Mesothelial cell of epicardium (in vitro differentiated cells): ENCODE measurements at regions not wholly inside any gene's neighbourhood (a gene's known extent, or its start where the extent isn't known, plus 50 kb on each side); places are given as distances from the start of the nearest gene placed in this dataset.

Source experiments
- DNase-seq, 2 experiments: peaks; one replicate each; pipeline ENCODE4 v3.0.0; 2021; ENCODE audit warnings: low spot score in 2 of 2; ENCODE audit not compliant: unreplicated experiment in 2 of 2
- H3K27ac Mint-ChIP-seq: 2 replicates; pipeline ENCODE4 v1.8.0; 2021; ENCODE audit warnings: mixed read lengths
- H3K27me3 Mint-ChIP-seq: 2 replicates; pipeline ENCODE4 v1.8.0; 2021; ENCODE audit warnings: low read depth, mixed read lengths
- H3K36me3 Mint-ChIP-seq: 2 replicates; pipeline ENCODE4 v1.8.0; 2021; ENCODE audit warnings: mixed read lengths
- H3K4me1 Mint-ChIP-seq: 2 replicates; pipeline ENCODE4 v1.8.0; 2021; ENCODE audit warnings: mixed read lengths
- H3K4me3 Mint-ChIP-seq: 2 replicates; pipeline ENCODE4 v1.8.0; 2021; ENCODE audit warnings: mild to moderate bottlenecking, moderate library complexity, mixed read lengths
- H3K9me3 Mint-ChIP-seq: 2 replicates; pipeline ENCODE4 v1.8.0; 2021; ENCODE audit warnings: mixed read lengths
- TF ChIP-seq, protein P1 (sequence below): fragments of 200-600 bp; sonication (generic); IDR thresholded peaks from one replicate; pipeline ENCODE4 v1.5.0; 2021; ENCODE audit warnings: antibody characterized with exemption; ENCODE audit not compliant: unreplicated experiment

GRCh38 chr2:195313962-195314361 lies 343.1 kb upstream of the SLC39A10 start:
- Mint-ChIP-seq H3K27ac (no peak overlapping the region), H3K36me3 (no peaks in the 10 kb centered on the region), H3K27me3 (peaks cover 7% of the 10 kb centered on the region), H3K4me1 (peaks cover 36% of the 10 kb centered on the region), H3K4me3 (no peak overlapping the region), H3K9me3 (no peaks in the 10 kb centered on the region)
- no peak for DNase-seq
- TF ChIP-seq, protein P1, sequence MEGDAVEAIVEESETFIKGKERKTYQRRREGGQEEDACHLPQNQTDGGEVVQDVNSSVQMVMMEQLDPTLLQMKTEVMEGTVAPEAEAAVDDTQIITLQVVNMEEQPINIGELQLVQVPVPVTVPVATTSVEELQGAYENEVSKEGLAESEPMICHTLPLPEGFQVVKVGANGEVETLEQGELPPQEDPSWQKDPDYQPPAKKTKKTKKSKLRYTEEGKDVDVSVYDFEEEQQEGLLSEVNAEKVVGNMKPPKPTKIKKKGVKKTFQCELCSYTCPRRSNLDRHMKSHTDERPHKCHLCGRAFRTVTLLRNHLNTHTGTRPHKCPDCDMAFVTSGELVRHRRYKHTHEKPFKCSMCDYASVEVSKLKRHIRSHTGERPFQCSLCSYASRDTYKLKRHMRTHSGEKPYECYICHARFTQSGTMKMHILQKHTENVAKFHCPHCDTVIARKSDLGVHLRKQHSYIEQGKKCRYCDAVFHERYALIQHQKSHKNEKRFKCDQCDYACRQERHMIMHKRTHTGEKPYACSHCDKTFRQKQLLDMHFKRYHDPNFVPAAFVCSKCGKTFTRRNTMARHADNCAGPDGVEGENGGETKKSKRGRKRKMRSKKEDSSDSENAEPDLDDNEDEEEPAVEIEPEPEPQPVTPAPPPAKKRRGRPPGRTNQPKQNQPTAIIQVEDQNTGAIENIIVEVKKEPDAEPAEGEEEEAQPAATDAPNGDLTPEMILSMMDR, result no peak

DNA sequence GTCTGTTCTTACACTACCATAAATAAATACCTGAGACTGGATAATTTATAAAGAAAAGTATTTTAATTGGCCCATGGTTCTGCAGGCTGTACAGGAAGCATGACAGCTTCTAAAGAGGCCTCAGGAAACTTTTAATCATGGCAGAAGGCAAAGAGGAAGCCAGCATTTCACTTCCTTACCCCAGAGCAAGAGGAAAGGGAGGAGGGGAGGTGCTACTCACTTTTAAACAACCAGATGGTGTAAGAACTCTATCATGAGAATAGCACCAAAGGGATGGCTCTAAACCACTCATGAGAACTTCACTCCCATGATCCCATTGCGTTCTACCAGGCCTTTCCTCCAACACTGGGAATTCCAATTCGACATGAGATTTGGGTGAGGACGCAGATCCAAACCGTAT lies 344.4 kb upstream of the SLC39A10 start:
- Mint-ChIP-seq H3K27me3 (peaks cover 13% of the 10 kb centered on the region), H3K4me1 (peaks cover 31% of the 10 kb centered on the region), H3K4me3 (no peak overlapping the region), H3K27ac (no peak overlapping the region), H3K36me3 (no peaks in the 10 kb centered on the region), H3K9me3 (no peaks in the 10 kb centered on the region)
- DNase-seq, result no peak
- TF ChIP-seq, protein P1, result no peak

DNA sequence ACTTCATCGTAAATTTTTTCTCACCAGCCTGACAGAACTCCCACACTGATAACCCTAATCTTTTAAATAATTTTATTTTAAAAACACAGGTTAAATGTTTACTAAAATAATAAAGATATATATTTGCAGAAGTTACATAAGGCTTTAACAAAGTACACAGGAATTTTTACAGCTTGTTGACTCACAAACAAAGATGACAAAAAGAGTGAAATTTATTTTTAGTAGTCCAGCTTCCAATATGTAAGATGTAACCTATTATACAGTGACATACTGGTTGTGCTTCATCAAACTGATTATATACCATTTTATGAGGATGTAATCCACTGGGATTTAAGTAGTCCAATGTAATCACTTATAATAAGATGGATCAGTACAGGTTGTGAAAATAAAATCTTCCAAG lies 348.9 kb upstream of the SLC39A10 start:
- DNase-seq, result no peak
- Mint-ChIP-seq H3K4me1 (peaks cover 17% of the 10 kb centered on the region), H3K27ac (no peak overlapping the region), H3K9me3 (no peaks in the 10 kb centered on the region), H3K36me3 (no peaks in the 10 kb centered on the region), H3K27me3 (peaks cover 16% of the 10 kb centered on the region), H3K4me3 (no peak overlapping the region)
- TF ChIP-seq, protein P1, result no peak

- H3K4me1 Mint-ChIP-seq, result peaks cover 17% of the 10 kb centered on the region
- no peaks in the 10 kb centered on the region for H3K36me3 Mint-ChIP-seq
- DNase-seq, result no peak
- peaks cover 16% of the 10 kb centered on the region for H3K27me3 Mint-ChIP-seq
- TF ChIP-seq, protein P1, result no peak
- no peak overlapping the region for H3K4me3 Mint-ChIP-seq
- no peaks in the 10 kb centered on the region for H3K9me3 Mint-ChIP-seq
- no peak overlapping the region for H3K27ac Mint-ChIP-seq
Observed at GRCh38 chr2:195307751-195308150, 349.3 kb upstream of the SLC39A10 start.

DNA sequence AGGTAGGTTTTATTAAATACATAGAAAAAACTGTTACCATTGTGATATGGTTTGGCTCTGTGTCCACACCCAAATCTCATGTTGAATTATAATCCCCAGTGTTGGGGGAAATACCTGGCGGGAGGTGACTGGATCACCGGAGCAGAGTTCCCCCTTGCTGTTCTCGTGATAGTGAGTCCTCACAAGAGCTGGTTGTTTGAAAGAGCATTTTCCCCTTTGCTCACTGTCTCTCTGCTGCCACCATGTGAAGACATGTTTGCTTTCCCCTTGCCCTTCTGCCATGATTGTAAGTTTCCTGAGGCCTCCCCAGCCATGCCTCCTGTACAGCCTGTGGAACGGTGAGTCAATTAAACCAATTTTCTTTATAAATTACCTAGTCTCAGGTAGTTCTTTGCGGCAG lies 352.7 kb upstream of the SLC39A10 start:
- peaks cover 8% of the 10 kb centered on the region for H3K4me1 Mint-ChIP-seq
- H3K27me3 Mint-ChIP-seq, result peaks cover 12% of the 10 kb centered on the region
- no peak overlapping the region for H3K4me3 Mint-ChIP-seq
- H3K27ac Mint-ChIP-seq, result no peak overlapping the region
- H3K36me3 Mint-ChIP-seq, result no peaks in the 10 kb centered on the region
- no peaks in the 10 kb centered on the region for H3K9me3 Mint-ChIP-seq
- no peak for DNase-seq
- TF ChIP-seq, protein P1, result no peak

DNA sequence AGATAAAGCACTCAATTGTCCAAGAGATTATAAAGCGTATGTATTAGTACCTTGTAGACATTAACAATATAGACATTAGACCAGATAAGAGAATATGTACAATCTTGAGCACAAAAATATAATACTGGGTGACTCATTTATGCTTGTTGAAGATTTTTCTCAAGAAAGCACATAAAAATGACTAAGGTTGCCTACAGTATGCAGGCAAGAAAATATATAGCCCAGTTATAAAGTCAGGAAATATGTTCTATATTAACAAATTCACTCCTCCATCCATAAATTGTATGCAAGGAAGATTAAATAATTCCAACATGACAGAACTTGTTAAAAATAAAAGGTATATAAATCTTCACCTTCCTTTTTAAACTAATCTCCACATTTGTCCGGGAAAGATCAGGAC lies 356.4 kb upstream of the SLC39A10 start:
- TF ChIP-seq, protein P1, result no peak
- Mint-ChIP-seq H3K4me3 (no peak overlapping the region), H3K9me3 (peaks cover 4% of the 10 kb centered on the region), H3K27ac (no peak overlapping the region), H3K27me3 (peaks cover 19% of the 10 kb centered on the region), H3K36me3 (no peaks in the 10 kb centered on the region), H3K4me1 (no peaks in the 10 kb centered on the region)
- DNase-seq, result no peak
